Fibroblast of skin of left quadriceps (primary cell): ENCODE measurements at regions not wholly inside any gene's neighbourhood (a gene's known extent, or its start where the extent isn't known, plus 50 kb on each side); places are given as distances from the start of the nearest gene placed in this dataset.

Source experiments
- DNase-seq, 2 experiments: peaks; one replicate each; pipeline ENCODE4 v3.0.0-alpha.2; 2013; ENCODE audit warnings: low read depth in 2 of 2

GRCh38 chr4:23401572-23401971, 488.3 kb downstream of the PPARGC1A start:
- no peak for DNase-seq

GRCh38 chr4:23392860-23393458, 496.9 kb downstream of the PPARGC1A start:
- no peak for DNase-seq

GRCh38 chr4:23390246-23390645, 499.6 kb downstream of the PPARGC1A start:
- DNase-seq = no peak

GRCh38 chr4:23388699-23389395, 501.0 kb downstream of the PPARGC1A start:
- DNase-seq = no peak

GRCh38 chr4:23388255-23388654, 501.6 kb downstream of the PPARGC1A start:
- no peak for DNase-seq

- peak; percentile 10 to 17 for DNase-seq
Observed at GRCh38 chr4:23384741-23385140, 505.1 kb downstream of the PPARGC1A start.

GRCh38 chr4:23382879-23383278, 507.0 kb downstream of the PPARGC1A start:
- no peak for DNase-seq

GRCh38 chr4:23374259-23374658, 515.6 kb downstream of the PPARGC1A start:
- no peak for DNase-seq

GRCh38 chr4:23373261-23373660, 516.6 kb downstream of the PPARGC1A start:
- peak; percentile 4 to 12 for DNase-seq

- DNase-seq = no peak
Observed at GRCh38 chr4:23371533-23371932, 518.3 kb downstream of the PPARGC1A start.

GRCh38 chr4:23369331-23369730, 520.5 kb downstream of the PPARGC1A start:
- DNase-seq = no peak

- no peak for DNase-seq
Observed at GRCh38 chr4:23368081-23368697, 521.7 kb downstream of the PPARGC1A start.

GRCh38 chr4:23366557-23366906, 523.3 kb downstream of the PPARGC1A start:
- no peak for DNase-seq

- no peak for DNase-seq
Observed at GRCh38 chr4:23365871-23366556, 523.8 kb downstream of the PPARGC1A start.

GRCh38 chr4:23365086-23365485, 524.8 kb downstream of the PPARGC1A start:
- DNase-seq = no peak

GRCh38 chr4:23364167-23364566, 525.7 kb downstream of the PPARGC1A start:
- DNase-seq = no peak

- no peak for DNase-seq
Observed at GRCh38 chr4:23361453-23361852, 528.4 kb downstream of the PPARGC1A start.

GRCh38 chr4:23360718-23361117, 529.1 kb downstream of the PPARGC1A start:
- no peak for DNase-seq

GRCh38 chr4:23355258-23355657, 534.6 kb downstream of the PPARGC1A start:
- peak; percentile 55 to 58 for DNase-seq

- DNase-seq = no peak
Observed at GRCh38 chr4:23353200-23353599, 536.6 kb downstream of the PPARGC1A start.

GRCh38 chr4:23348789-23349498, 540.9 kb downstream of the PPARGC1A start:
- DNase-seq = no peak

- no peak for DNase-seq
Observed at GRCh38 chr4:23337292-23337691, 552.6 kb downstream of the PPARGC1A start.
